Stimulated activated CD4-positive, alpha-beta T cell treated with anti-CD3 and anti-CD28 coated beads, TNF-alpha, amount 100 ng/mL, for 4 hours (primary cell): ENCODE measurements at regions not wholly inside any gene's neighbourhood (a gene's known extent, or its start where the extent isn't known, plus 50 kb on each side); places are given as distances from the start of the nearest gene placed in this dataset.

ENCODE experiments used
- DNase-seq, 3 experiments: peaks; one replicate each; pipeline ENCODE4 v3.0.0-alpha.2; 2020; ENCODE audit warnings: low read depth in 3 of 3

- DNase-seq, result no peak
Measured at GRCh38 chr5:101932599-101932998, 363.5 kb downstream of the SLCO4C1 start.

GRCh38 chr5:101929628-101930027 lies 366.5 kb downstream of the SLCO4C1 start:
- DNase-seq, result no peak

- DNase-seq, result no peak
Measured at GRCh38 chr5:101917166-101917565, 378.9 kb downstream of the SLCO4C1 start.

- no peak for DNase-seq
Measured at GRCh38 chr5:101915554-101915953, 380.5 kb downstream of the SLCO4C1 start.

- DNase-seq, result no peak
Measured at GRCh38 chr5:101904736-101905135, 391.3 kb downstream of the SLCO4C1 start.

GRCh38 chr5:101897914-101898313 lies 398.2 kb downstream of the SLCO4C1 start:
- DNase-seq, result no peak

GRCh38 chr5:101894985-101895384 lies 401.1 kb downstream of the SLCO4C1 start:
- no peak for DNase-seq

- DNase-seq, result no peak
Measured at GRCh38 chr5:101878190-101878589, 417.9 kb downstream of the SLCO4C1 start.

GRCh38 chr5:101877451-101877850 lies 418.6 kb downstream of the SLCO4C1 start:
- no peak for DNase-seq

- DNase-seq, result no peak
Measured at GRCh38 chr5:101866473-101866872, 429.6 kb downstream of the SLCO4C1 start.

GRCh38 chr5:101860563-101860962 lies 435.5 kb downstream of the SLCO4C1 start:
- no peak for DNase-seq

- DNase-seq, result no peak
Measured at GRCh38 chr5:101860145-101860544, 435.9 kb downstream of the SLCO4C1 start.

GRCh38 chr5:101846496-101846895 lies 449.6 kb downstream of the SLCO4C1 start:
- no peak for DNase-seq

- no peak for DNase-seq
Measured at GRCh38 chr5:101843055-101843454, 453.0 kb downstream of the SLCO4C1 start.

- no peak for DNase-seq
Measured at GRCh38 chr5:101838435-101838834, 457.6 kb downstream of the SLCO4C1 start.

- DNase-seq, result no peak
Measured at GRCh38 chr5:101829255-101829654, 466.8 kb downstream of the SLCO4C1 start.

GRCh38 chr5:101811466-101811865 lies 484.6 kb downstream of the SLCO4C1 start:
- DNase-seq, result no peak

- DNase-seq, result no peak
Measured at GRCh38 chr5:101806410-101806809, 489.7 kb downstream of the SLCO4C1 start.

GRCh38 chr5:101796427-101796826 lies 499.7 kb downstream of the SLCO4C1 start:
- DNase-seq, result no peak

GRCh38 chr5:101788797-101789196 lies 507.3 kb downstream of the SLCO4C1 start:
- DNase-seq, result no peak

GRCh38 chr5:101785090-101785489 lies 511.0 kb downstream of the SLCO4C1 start:
- no peak for DNase-seq

GRCh38 chr5:101783241-101784013 lies 512.7 kb downstream of the SLCO4C1 start:
- DNase-seq, result no peak

- DNase-seq, result no peak
Measured at GRCh38 chr5:101782352-101783103, 513.6 kb downstream of the SLCO4C1 start.
